Spinal cord (tissue), 9 donors: ENCODE measurements at regions not wholly inside any gene's neighbourhood (a gene's known extent, or its start where the extent isn't known, plus 50 kb on each side); places are given as distances from the start of the nearest gene placed in this dataset.

ENCODE experiments used
- DNase-seq, 6 donors: peaks; one replicate each; pipeline versions ENCODE4 v3.0.0 to v3.0.0-alpha.2; 2013 to 2015; ENCODE audit warnings: low spot score in 6 of 6, low read depth in 4 of 6
- H3K27ac ChIP-seq: one replicate; pipeline ENCODE4 v1.5.1; 2013; ENCODE audit warnings: low read depth, low read length, control low read depth
- H3K27me3 ChIP-seq: one replicate; pipeline ENCODE4 v1.6.1; 2013; ENCODE audit warnings: low read length; ENCODE audit not compliant: control insufficient read depth, insufficient read depth
- H3K36me3 ChIP-seq: one replicate; pipeline ENCODE4 v1.6.1; 2013; ENCODE audit warnings: low read length; ENCODE audit not compliant: control insufficient read depth, insufficient read depth
- H3K4me1 ChIP-seq: one replicate; pipeline ENCODE4 v1.6.1; 2013; ENCODE audit warnings: low read length; ENCODE audit not compliant: control insufficient read depth, insufficient read depth
- H3K4me3 ChIP-seq: one replicate; pipeline ENCODE4 v1.5.1; 2013; ENCODE audit warnings: low read depth, low read length, control low read depth
- H3K9me3 ChIP-seq: one replicate; pipeline ENCODE4 v1.6.1; 2013; ENCODE audit warnings: low read length; ENCODE audit not compliant: control insufficient read depth, insufficient read depth
- WGBS: methylation state at CpG from one replicate; pipeline ENCODE4 v1.1.5; 2013; ENCODE audit warnings: missing lambda C conversion rate; ENCODE audit not compliant: insufficient coverage; 5-methylcytosine and 5-hydroxymethylcytosine counted together
- donor health status: healthy.

GRCh38 chr12:14135996-14136395, 154.6 kb upstream of the GRIN2B start:
- Histone ChIP-seq H3K27ac (no peak overlapping the region), H3K9me3 (no peaks in the 10 kb centered on the region), H3K27me3 (no peaks in the 10 kb centered on the region), H3K4me3 (no peak overlapping the region), H3K36me3 (no peaks in the 10 kb centered on the region), H3K4me1 (no peaks in the 10 kb centered on the region)
- WGBS, result no CpG with 5 or more reads among the region's 2 CpGs
- no peak for DNase-seq

GRCh38 chr12:14138495-14138894, 157.1 kb upstream of the GRIN2B start:
- WGBS, result 45% methylated on average over 3 of the region's 6 CpGs
- peak in 2 of 6 donors; percentile 24 to 46 for DNase-seq

GRCh38 chr12:14148489-14149270, 167.3 kb upstream of the GRIN2B start:
- H3K9me3 ChIP-seq, result no peaks in the 10 kb centered on the region
- no peaks in the 10 kb centered on the region for H3K36me3 ChIP-seq
- DNase-seq, result no peak
- no CpG with 5 or more reads among the region's 6 CpGs for WGBS
- H3K27me3 ChIP-seq, result no peaks in the 10 kb centered on the region
- H3K27ac ChIP-seq, result no peak overlapping the region
- no peak overlapping the region for H3K4me3 ChIP-seq
- H3K4me1 ChIP-seq, result no peaks in the 10 kb centered on the region

More at GRCh38 chr12:14138495-14138894, 157.1 kb upstream of the GRIN2B start:
- Histone ChIP-seq H3K36me3 (no peaks in the 10 kb centered on the region), H3K9me3 (no peaks in the 10 kb centered on the region), H3K27me3 (no peaks in the 10 kb centered on the region), H3K4me1 (no peaks in the 10 kb centered on the region), H3K27ac (no peak overlapping the region), H3K4me3 (no peak overlapping the region)

GRCh38 chr12:14153803-14154202, 172.4 kb upstream of the GRIN2B start:
- no CpG with 5 or more reads among the region's 1 CpG for whole genome bisulfite sequencing
- Histone ChIP-seq H3K9me3 (no peaks in the 10 kb centered on the region), H3K4me1 (no peaks in the 10 kb centered on the region), H3K27ac (no peak overlapping the region), H3K27me3 (no peaks in the 10 kb centered on the region), H3K36me3 (no peaks in the 10 kb centered on the region), H3K4me3 (no peak overlapping the region)
- DNase-seq, result no peak

GRCh38 chr12:14156606-14157005, 175.2 kb upstream of the GRIN2B start:
- no peaks in the 10 kb centered on the region for H3K9me3 ChIP-seq
- WGBS, result 100% methylated on average over 1 of the region's 2 CpGs
- no peaks in the 10 kb centered on the region for H3K36me3 ChIP-seq
- H3K27me3 ChIP-seq, result no peaks in the 10 kb centered on the region
- no peak for DNase-seq
- no peak overlapping the region for H3K4me3 ChIP-seq
- H3K27ac ChIP-seq, result no peak overlapping the region
- H3K4me1 ChIP-seq, result no peaks in the 10 kb centered on the region

GRCh38 chr12:14157088-14157747, 175.8 kb upstream of the GRIN2B start:
- no peak for DNase-seq
- WGBS, result no CpG with 5 or more reads among the region's 3 CpGs
- Histone ChIP-seq H3K4me3 (no peak overlapping the region), H3K36me3 (no peaks in the 10 kb centered on the region), H3K27me3 (no peaks in the 10 kb centered on the region), H3K27ac (no peak overlapping the region), H3K4me1 (no peaks in the 10 kb centered on the region), H3K9me3 (no peaks in the 10 kb centered on the region)

GRCh38 chr12:14164266-14164665, 182.9 kb upstream of the GRIN2B start:
- WGBS, result 100% methylated on average over 2 of the region's 8 CpGs
- Histone ChIP-seq H3K9me3 (no peaks in the 10 kb centered on the region), H3K36me3 (no peaks in the 10 kb centered on the region), H3K27me3 (no peaks in the 10 kb centered on the region), H3K27ac (no peak overlapping the region), H3K4me3 (no peak overlapping the region), H3K4me1 (no peaks in the 10 kb centered on the region)
- DNase-seq, result no peak

- Histone ChIP-seq H3K27ac (no peak overlapping the region), H3K9me3 (no peaks in the 10 kb centered on the region), H3K36me3 (no peaks in the 10 kb centered on the region), H3K4me1 (no peaks in the 10 kb centered on the region), H3K4me3 (no peak overlapping the region), H3K27me3 (no peaks in the 10 kb centered on the region)
- DNase-seq, result peak; percentile 49 to 92 (median 63)
- WGBS, result 0% methylated on average over 1 of the region's 4 CpGs
Observed at GRCh38 chr12:14167005-14167628, 185.7 kb upstream of the GRIN2B start.

GRCh38 chr12:14169281-14169680, 187.9 kb upstream of the GRIN2B start:
- DNase-seq, result no peak
- Histone ChIP-seq H3K27ac (no peak overlapping the region), H3K36me3 (no peaks in the 10 kb centered on the region), H3K27me3 (no peaks in the 10 kb centered on the region), H3K4me3 (no peak overlapping the region), H3K9me3 (no peaks in the 10 kb centered on the region), H3K4me1 (no peaks in the 10 kb centered on the region)
- no CpG with 5 or more reads among the region's 3 CpGs for WGBS
